AG04449 (cell line): ENCODE measurements at regions not wholly inside any gene's neighbourhood (a gene's known extent, or its start where the extent isn't known, plus 50 kb on each side); places are given as distances from the start of the nearest gene placed in this dataset.

Source experiments
- CTCF ChIA-PET: fragments of 350-600 bp; formaldehyde crosslinking; extraction: SDS; loops from one replicate; lab custom pipeline; 2021; ENCODE audit warnings: antibody characterized with exemption; lab: Yijun Ruan, JAX
- POLR2A ChIA-PET: fragments of 400-600, 350-600 bp; formaldehyde crosslinking; extraction: SDS; loops from one replicate; lab custom pipeline; 2020; ENCODE audit warnings: antibody characterized with exemption, inconsistent platforms; lab: Yijun Ruan, JAX
- DNase-seq: peaks from one replicate; pipeline ENCODE4 v3.0.0-alpha.2; 2010; ENCODE audit warnings: low read depth, low spot score
- H3K4me3 ChIP-seq: 2 replicates; pipeline ENCODE4 v1.5.1; 2011; ENCODE audit warnings: low read depth, mild to moderate bottlenecking, control low read depth, low read length
- CTCF ChIP-seq: IDR thresholded peaks from one replicate; pipeline ENCODE4 v1.5.1; 2011; ENCODE audit warnings: mild to moderate bottlenecking, moderate library complexity, low read length, control low read depth, inconsistent platforms; ENCODE audit not compliant: insufficient read depth; ENCODE audit errors: missing control alignments

DNA sequence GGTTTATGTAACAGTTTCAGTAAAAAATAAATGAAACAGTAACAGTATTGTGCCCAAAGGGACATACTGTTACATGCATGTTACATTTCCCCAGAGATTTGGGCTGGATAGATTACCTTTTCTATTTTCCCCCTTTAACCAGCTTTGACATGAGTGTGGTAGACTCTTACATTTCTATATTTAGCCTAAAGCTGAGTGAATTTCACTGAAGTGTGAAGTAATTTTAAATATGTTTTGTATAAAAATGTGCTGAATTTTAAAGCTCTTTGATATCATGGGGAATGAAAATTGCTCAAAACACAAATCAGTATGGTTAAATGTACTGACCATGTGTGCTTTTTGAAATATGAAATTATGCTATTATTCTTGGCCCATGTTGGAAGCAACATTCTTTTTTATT is 122.3 kb upstream of the CDH10 start:
- no peak for DNase-seq
- POLR2A ChIA-PET: no interaction called here
- no peak for TF ChIP-seq CTCF
- CTCF ChIA-PET: no interaction called here
- no peak overlapping the region for H3K4me3 ChIP-seq

- CTCF ChIA-PET: no interaction called here
- POLR2A ChIA-PET: no interaction called here
- no peak for DNase-seq
- H3K4me3 ChIP-seq: no peak overlapping the region
- TF ChIP-seq CTCF: no peak
Measured at GRCh38 chr5:24765219-24765618, 120.4 kb upstream of the CDH10 start.

GRCh38 chr5:24750355-24750754 is 105.6 kb upstream of the CDH10 start:
- ChIA-PET POLR2A (no interaction called here), CTCF (interaction anchor here (1.2 kb wide), 1 partner anchor 256 kb away, joined by 3 read pairs; no protein-coding TSS in a partner anchor)
- no peak for DNase-seq
- TF ChIP-seq CTCF: no peak
- H3K4me3 ChIP-seq: no peak overlapping the region

DNA sequence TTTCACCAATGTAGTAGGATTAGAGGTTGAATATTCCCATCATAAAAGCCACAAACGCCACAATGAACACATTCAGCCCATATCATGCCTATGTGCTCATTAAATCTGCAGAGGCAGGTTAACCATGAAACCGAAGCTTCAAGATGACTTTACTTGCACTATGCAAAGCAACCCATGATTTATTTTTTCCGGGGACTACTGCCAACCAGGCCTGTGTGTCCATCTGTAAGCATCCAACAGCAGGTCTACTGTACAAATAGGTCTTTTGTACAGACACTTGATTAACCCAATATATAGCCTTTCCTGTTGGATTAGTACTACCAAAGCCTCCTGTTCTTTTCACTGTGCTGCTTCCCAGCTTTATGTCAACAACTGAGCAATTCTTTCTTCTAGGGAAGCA is 104.9 kb upstream of the CDH10 start:
- CTCF ChIA-PET: interaction anchor here (0.9 to 1.2 kb wide), 2 partner anchors 257 kb away, joined by 3 to 4 read pairs; no protein-coding TSS in a partner anchor
- POLR2A ChIA-PET: no interaction called here

GRCh38 chr5:24747327-24747726 is 102.5 kb upstream of the CDH10 start:
- peak; percentile 4 for TF ChIP-seq CTCF
- no peak overlapping the region for H3K4me3 ChIP-seq
- ChIA-PET POLR2A (no interaction called here), CTCF (no interaction called here)
- no peak for DNase-seq

More for the DNA sequence above, 104.9 kb upstream of the CDH10 start:
- no peak for TF ChIP-seq CTCF
- DNase-seq: no peak
- H3K4me3 ChIP-seq: no peak overlapping the region

DNA sequence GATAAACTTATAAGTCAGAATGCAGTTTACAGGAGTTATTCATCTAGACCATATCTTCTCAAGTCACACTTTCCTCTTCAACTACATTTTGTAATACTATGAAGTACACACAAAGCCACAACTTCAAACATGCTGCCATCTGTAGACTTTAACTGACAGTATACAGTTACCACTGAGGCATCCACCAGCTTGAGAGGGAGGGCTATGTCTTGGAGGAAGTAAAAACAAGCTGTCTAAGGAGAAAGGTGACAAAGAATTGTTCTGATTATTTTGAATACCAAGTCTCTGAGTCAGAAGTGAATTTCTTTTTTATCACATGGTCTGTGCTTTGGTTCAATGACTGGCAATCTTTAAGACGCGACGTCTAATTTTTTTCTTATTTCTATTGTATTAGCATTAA is 97.6 kb upstream of the CDH10 start:
- CTCF ChIA-PET: interaction anchor here (0.6 kb wide), 1 partner anchor 264 kb away, joined by 4 read pairs; no protein-coding TSS in a partner anchor
- TF ChIP-seq CTCF: no peak
- H3K4me3 ChIP-seq: no peak overlapping the region
- no peak for DNase-seq
- POLR2A ChIA-PET: no interaction called here
